Liver (tissue), 7 donors: ENCODE measurements at regions not wholly inside any gene's neighbourhood (a gene's known extent, or its start where the extent isn't known, plus 50 kb on each side); places are given as distances from the start of the nearest gene placed in this dataset.

ENCODE experiments used
- DNase-seq: peaks from one replicate; pipeline ENCODE4 v3.0.0-alpha.2; 2017; ENCODE audit warnings: low spot score
- H3K27ac ChIP-seq, 2 donors: one replicate each; pipeline ENCODE4 v1.7.0; 2013; ENCODE audit warnings: inconsistent platforms in 2 of 2, low read length in 2 of 2, control low read depth in 1 of 2, low read depth in 1 of 2, mild to moderate bottlenecking in 1 of 2
- H3K27me3 ChIP-seq, 4 donors: one replicate each; pipeline versions ENCODE4 v1.6.1 to v1.7.0; 2013; ENCODE audit warnings: low read length in 3 of 4, inconsistent platforms in 1 of 4, mild to moderate bottlenecking in 1 of 4, moderate library complexity in 1 of 4; ENCODE audit not compliant: control insufficient read depth in 4 of 4, insufficient read depth in 4 of 4
- H3K36me3 ChIP-seq, 4 donors: one replicate each; pipeline versions ENCODE4 v1.6.1 to v1.7.0; 2013; ENCODE audit warnings: low read length in 3 of 4, mild to moderate bottlenecking in 3 of 4, low read depth in 1 of 4, moderate library complexity in 1 of 4; ENCODE audit not compliant: control insufficient read depth in 4 of 4, insufficient read depth in 3 of 4
- H3K4me1 ChIP-seq, 4 donors: one replicate each; pipeline versions ENCODE4 v1.6.1 to v1.7.0; 2013; ENCODE audit warnings: low read length in 3 of 4, mild to moderate bottlenecking in 3 of 4, moderate library complexity in 1 of 4; ENCODE audit not compliant: control insufficient read depth in 4 of 4, insufficient read depth in 4 of 4
- H3K4me3 ChIP-seq, 3 donors: one replicate each; pipeline versions ENCODE4 v1.6.1 to v1.7.0; 2013; ENCODE audit warnings: low read length in 3 of 3, control low read depth in 1 of 3, low read depth in 1 of 3, mild to moderate bottlenecking in 1 of 3
- H3K9ac ChIP-seq, 2 donors: one replicate each; pipeline ENCODE4 v1.7.0; 2013; ENCODE audit warnings: low read length in 2 of 2, mild to moderate bottlenecking in 2 of 2, moderate library complexity in 2 of 2, control low read depth in 1 of 2, low read depth in 1 of 2
- H3K9me3 ChIP-seq, 4 donors: one replicate each; pipeline versions ENCODE4 v1.6.1 to v1.7.0; 2013; ENCODE audit warnings: low read length in 3 of 4; ENCODE audit not compliant: control insufficient read depth in 4 of 4
- EGR1 ChIP-seq, 2 donors: IDR thresholded peaks; 2 replicates each; pipeline ENCODE4 v1.6.1; 2016 to 2018; ENCODE audit warnings: antibody characterized with exemption in 2 of 2, low read depth in 2 of 2
- FOXA1 ChIP-seq: IDR thresholded peaks from 2 replicates; pipeline ENCODE4 v1.6.1; 2016; ENCODE audit warnings: antibody characterized with exemption
- FOXA2 ChIP-seq: IDR thresholded peaks from 2 replicates; pipeline ENCODE4 v1.6.1; 2016; ENCODE audit warnings: antibody characterized with exemption
- GABPA ChIP-seq, 2 donors: IDR thresholded peaks in 1 of 2; conservative IDR thresholded peaks in 1 of 2; 2 replicates each; pipeline ENCODE4 v1.6.1; 2016; ENCODE audit warnings: antibody characterized with exemption in 2 of 2, mild to moderate bottlenecking in 1 of 2, moderate library complexity in 1 of 2
- HNF4A ChIP-seq, 2 donors: conservative IDR thresholded peaks; 2 replicates each; pipeline ENCODE4 v1.6.1; 2016; ENCODE audit warnings: antibody characterized with exemption in 2 of 2, mild to moderate bottlenecking in 2 of 2
- JUND ChIP-seq, 2 donors: IDR thresholded peaks; 2 replicates each; pipeline ENCODE4 v1.6.1; 2016; ENCODE audit warnings: antibody characterized with exemption in 2 of 2
- NR2F2 ChIP-seq: IDR thresholded peaks from 2 replicates; pipeline ENCODE4 v1.6.1; 2016; ENCODE audit warnings: antibody characterized with exemption
- RAD21 ChIP-seq, 2 donors: IDR thresholded peaks; 2 replicates each; pipeline ENCODE4 v1.6.1; 2016; ENCODE audit warnings: antibody characterized with exemption in 2 of 2, mild to moderate bottlenecking in 2 of 2
- RXRA ChIP-seq, 2 donors: IDR thresholded peaks; 2 replicates each; pipeline ENCODE4 v1.6.1; 2017 to 2018; ENCODE audit warnings: antibody characterized with exemption in 2 of 2, mild to moderate bottlenecking in 1 of 2
- SP1 ChIP-seq: IDR thresholded peaks from 2 replicates; pipeline ENCODE4 v1.6.1; 2018; ENCODE audit warnings: antibody characterized with exemption, mild to moderate bottlenecking
- TAF1 ChIP-seq: conservative IDR thresholded peaks from 2 replicates; pipeline ENCODE4 v1.6.1; 2016; ENCODE audit warnings: antibody characterized with exemption, mild to moderate bottlenecking
- YY1 ChIP-seq: IDR thresholded peaks from 2 replicates; pipeline ENCODE4 v1.6.1; 2016; ENCODE audit warnings: antibody characterized with exemption, mild to moderate bottlenecking
- WGBS: extraction: QIAGEN DNeasy Blood & Tissue Kit; methylation state at CpG from one replicate; pipeline ENCODE4 v1.1.7; 2013; 5-methylcytosine and 5-hydroxymethylcytosine counted together
- TF ChIP-seq, protein P1 (sequence below): IDR thresholded peaks from 2 replicates; pipeline ENCODE4 v1.6.1; 2016; ENCODE audit warnings: antibody characterized with exemption, mild to moderate bottlenecking
- TF ChIP-seq, protein P2 (sequence below): IDR thresholded peaks from 2 replicates; pipeline ENCODE4 v1.6.1; 2016; ENCODE audit warnings: antibody characterized with exemption
- TF ChIP-seq, protein P3 (sequence below): IDR thresholded peaks from 2 replicates; pipeline ENCODE4 v1.6.1; 2016; ENCODE audit warnings: antibody characterized with exemption
- TF ChIP-seq, protein P4 (sequence below): IDR thresholded peaks from 2 replicates; pipeline ENCODE4 v1.6.1; 2016; ENCODE audit warnings: antibody characterized with exemption
- donor health status: healthy.
- donor health status: healthy.
- donor health status: healthy.
- donor health status: healthy.

DNA sequence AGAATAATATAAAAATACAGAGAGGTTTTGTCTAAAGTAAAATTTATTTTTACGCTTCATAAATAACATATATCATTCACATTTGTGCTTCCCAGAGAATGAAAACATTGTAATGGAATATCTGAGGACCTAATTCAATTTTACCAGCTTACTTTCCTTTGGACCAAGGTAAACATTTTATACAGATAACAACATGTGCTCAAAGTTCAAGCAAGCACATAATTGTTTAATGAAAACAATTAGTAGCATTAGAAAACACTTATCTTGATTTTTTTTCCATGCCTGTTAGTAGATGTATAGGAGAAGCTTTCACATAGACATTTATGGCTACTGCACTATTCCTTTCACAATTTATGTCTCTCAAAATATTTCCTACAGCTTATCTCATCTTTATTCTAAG lies 400.0 kb downstream of the ZIC1 start:
- TF ChIP-seq RAD21 (IDR thresholded peaks at IDR 0.05) (no peak), TAF1 (no peak)
- TF ChIP-seq, protein P1, sequence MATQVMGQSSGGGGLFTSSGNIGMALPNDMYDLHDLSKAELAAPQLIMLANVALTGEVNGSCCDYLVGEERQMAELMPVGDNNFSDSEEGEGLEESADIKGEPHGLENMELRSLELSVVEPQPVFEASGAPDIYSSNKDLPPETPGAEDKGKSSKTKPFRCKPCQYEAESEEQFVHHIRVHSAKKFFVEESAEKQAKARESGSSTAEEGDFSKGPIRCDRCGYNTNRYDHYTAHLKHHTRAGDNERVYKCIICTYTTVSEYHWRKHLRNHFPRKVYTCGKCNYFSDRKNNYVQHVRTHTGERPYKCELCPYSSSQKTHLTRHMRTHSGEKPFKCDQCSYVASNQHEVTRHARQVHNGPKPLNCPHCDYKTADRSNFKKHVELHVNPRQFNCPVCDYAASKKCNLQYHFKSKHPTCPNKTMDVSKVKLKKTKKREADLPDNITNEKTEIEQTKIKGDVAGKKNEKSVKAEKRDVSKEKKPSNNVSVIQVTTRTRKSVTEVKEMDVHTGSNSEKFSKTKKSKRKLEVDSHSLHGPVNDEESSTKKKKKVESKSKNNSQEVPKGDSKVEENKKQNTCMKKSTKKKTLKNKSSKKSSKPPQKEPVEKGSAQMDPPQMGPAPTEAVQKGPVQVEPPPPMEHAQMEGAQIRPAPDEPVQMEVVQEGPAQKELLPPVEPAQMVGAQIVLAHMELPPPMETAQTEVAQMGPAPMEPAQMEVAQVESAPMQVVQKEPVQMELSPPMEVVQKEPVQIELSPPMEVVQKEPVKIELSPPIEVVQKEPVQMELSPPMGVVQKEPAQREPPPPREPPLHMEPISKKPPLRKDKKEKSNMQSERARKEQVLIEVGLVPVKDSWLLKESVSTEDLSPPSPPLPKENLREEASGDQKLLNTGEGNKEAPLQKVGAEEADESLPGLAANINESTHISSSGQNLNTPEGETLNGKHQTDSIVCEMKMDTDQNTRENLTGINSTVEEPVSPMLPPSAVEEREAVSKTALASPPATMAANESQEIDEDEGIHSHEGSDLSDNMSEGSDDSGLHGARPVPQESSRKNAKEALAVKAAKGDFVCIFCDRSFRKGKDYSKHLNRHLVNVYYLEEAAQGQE = no peak
- no peaks in the 10 kb centered on the region for H3K4me1 ChIP-seq
- no peak overlapping the region for H3K9ac ChIP-seq
- no peaks in the 10 kb centered on the region for H3K9me3 ChIP-seq
- DNase-seq = no peak
- no peaks in the 10 kb centered on the region for H3K36me3 ChIP-seq
- no peak overlapping the region for H3K27ac ChIP-seq
- H3K27me3 ChIP-seq = no peaks in the 10 kb centered on the region
- 84% methylated on average over 1 of the region's 1 CpG for WGBS
- no peak overlapping the region for H3K4me3 ChIP-seq

DNA sequence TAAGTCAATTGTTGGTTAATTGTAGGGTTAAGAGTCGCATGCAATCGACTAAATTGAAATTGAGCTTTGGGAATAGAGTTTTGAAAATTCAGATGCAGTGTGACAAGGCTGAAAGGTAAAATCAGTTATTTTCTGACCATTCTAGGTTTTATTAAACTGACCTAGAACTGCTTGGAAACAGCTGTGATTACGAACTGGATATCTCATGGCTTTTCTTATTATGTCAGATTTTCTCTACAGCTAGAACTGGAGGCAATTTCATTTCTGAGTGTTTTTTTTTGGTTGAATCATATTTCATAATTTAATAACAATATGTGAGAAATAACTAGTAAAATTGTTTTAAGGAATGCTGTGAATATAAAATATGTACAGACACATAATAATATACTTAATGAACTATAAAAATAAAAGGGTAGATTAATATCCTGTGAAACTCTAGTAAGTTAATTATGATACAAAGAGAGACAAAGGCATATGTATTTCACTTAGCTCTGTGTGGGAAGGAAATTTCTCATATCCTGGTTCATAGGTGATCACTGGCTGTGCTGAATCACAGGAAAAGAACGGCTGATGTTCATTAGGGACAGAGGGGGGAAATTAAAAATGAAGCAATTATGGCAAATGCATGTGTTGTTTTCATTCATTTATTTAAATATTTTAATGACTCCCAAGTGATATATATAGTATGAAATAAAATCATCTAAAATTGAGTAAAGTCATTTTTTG lies 403.2 kb downstream of the ZIC1 start:
- Histone ChIP-seq H3K4me3 (no peak overlapping the region), H3K27me3 (no peaks in the 10 kb centered on the region), H3K36me3 (no peaks in the 10 kb centered on the region), H3K9me3 (no peaks in the 10 kb centered on the region), H3K4me1 (no peaks in the 10 kb centered on the region), H3K27ac (no peak overlapping the region), H3K9ac (no peak overlapping the region)
- WGBS = 82% methylated on average over 4 of the region's 4 CpGs
- TF ChIP-seq, protein P2, sequence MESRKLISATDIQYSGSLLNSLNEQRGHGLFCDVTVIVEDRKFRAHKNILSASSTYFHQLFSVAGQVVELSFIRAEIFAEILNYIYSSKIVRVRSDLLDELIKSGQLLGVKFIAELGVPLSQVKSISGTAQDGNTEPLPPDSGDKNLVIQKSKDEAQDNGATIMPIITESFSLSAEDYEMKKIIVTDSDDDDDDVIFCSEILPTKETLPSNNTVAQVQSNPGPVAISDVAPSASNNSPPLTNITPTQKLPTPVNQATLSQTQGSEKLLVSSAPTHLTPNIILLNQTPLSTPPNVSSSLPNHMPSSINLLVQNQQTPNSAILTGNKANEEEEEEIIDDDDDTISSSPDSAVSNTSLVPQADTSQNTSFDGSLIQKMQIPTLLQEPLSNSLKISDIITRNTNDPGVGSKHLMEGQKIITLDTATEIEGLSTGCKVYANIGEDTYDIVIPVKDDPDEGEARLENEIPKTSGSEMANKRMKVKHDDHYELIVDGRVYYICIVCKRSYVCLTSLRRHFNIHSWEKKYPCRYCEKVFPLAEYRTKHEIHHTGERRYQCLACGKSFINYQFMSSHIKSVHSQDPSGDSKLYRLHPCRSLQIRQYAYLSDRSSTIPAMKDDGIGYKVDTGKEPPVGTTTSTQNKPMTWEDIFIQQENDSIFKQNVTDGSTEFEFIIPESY = no peak
- TF ChIP-seq TAF1 (no peak), NR2F2 (no peak), JUND (IDR thresholded peaks at IDR 0.05) (no peak), FOXA2 (no peak), SP1 (no peak), YY1 (no peak), HNF4A (conservative IDR thresholded peaks at IDR 0.05) (no peak), FOXA1 (no peak), RXRA (IDR thresholded peaks at IDR 0.05) (no peak), GABPA (IDR thresholded peaks at IDR 0.05 in 1 of 2, conservative IDR thresholded peaks at IDR 0.05 in 1 of 2) (no peak), RAD21 (IDR thresholded peaks at IDR 0.05) (no peak), EGR1 (IDR thresholded peaks at IDR 0.05; ENCODE audit: low read depth in 2 of 2) (no peak)
- TF ChIP-seq, protein P1 = no peak
- TF ChIP-seq, protein P3, sequence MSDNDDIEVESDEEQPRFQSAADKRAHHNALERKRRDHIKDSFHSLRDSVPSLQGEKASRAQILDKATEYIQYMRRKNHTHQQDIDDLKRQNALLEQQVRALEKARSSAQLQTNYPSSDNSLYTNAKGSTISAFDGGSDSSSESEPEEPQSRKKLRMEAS = no peak
- TF ChIP-seq, protein P4, sequence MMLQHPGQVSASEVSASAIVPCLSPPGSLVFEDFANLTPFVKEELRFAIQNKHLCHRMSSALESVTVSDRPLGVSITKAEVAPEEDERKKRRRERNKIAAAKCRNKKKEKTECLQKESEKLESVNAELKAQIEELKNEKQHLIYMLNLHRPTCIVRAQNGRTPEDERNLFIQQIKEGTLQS = no peak
- no peak for DNase-seq
